ENCODE measurements at regions not wholly inside any gene's neighbourhood (a gene's known extent, or its start where the extent isn't known, plus 50 kb on each side); places are given as distances from the start of the nearest gene placed in this dataset.
A peak's percentile ranks its signal among the peaks of the same experiment; 100 is the strongest.

- no peak for DNase-seq (ENCODE audit: low read depth in 2 of 2)
Measured at GRCh38 chr17:33776903-33777302, 478.2 kb upstream of the CCL2 start.

GRCh38 chr17:33777674-33778073 lies 477.4 kb upstream of the CCL2 start:
- DNase-seq (ENCODE audit: low read depth in 2 of 2) = no peak

- DNase-seq (ENCODE audit: low read depth in 2 of 2) = no peak
Measured at GRCh38 chr17:33778505-33779233, 476.4 kb upstream of the CCL2 start.

GRCh38 chr17:33779234-33779591 lies 475.9 kb upstream of the CCL2 start:
- DNase-seq (ENCODE audit: low read depth in 2 of 2) = peak; percentile 12 to 19

GRCh38 chr17:33785281-33785680 lies 469.8 kb upstream of the CCL2 start:
- no peak for DNase-seq (ENCODE audit: low read depth in 2 of 2)

GRCh38 chr17:33786478-33786877 lies 468.6 kb upstream of the CCL2 start:
- DNase-seq (ENCODE audit: low read depth in 2 of 2) = no peak

- no peak for DNase-seq (ENCODE audit: low read depth in 2 of 2)
Measured at GRCh38 chr17:33789658-33790057, 465.4 kb upstream of the CCL2 start.

GRCh38 chr17:33797181-33797580 lies 457.9 kb upstream of the CCL2 start:
- no peak for DNase-seq (ENCODE audit: low read depth in 2 of 2)

GRCh38 chr17:33798308-33798707 lies 456.8 kb upstream of the CCL2 start:
- no peak for DNase-seq (ENCODE audit: low read depth in 2 of 2)

GRCh38 chr17:33802349-33803198 lies 452.5 kb upstream of the CCL2 start:
- no peak for DNase-seq (ENCODE audit: low read depth in 2 of 2)

- no peak for DNase-seq (ENCODE audit: low read depth in 2 of 2)
Measured at GRCh38 chr17:33803199-33803685, 451.8 kb upstream of the CCL2 start.

GRCh38 chr17:33803686-33804085 lies 451.4 kb upstream of the CCL2 start:
- DNase-seq (ENCODE audit: low read depth in 2 of 2) = no peak

GRCh38 chr17:33804401-33804800 lies 450.7 kb upstream of the CCL2 start:
- no peak for DNase-seq (ENCODE audit: low read depth in 2 of 2)

- DNase-seq (ENCODE audit: low read depth in 2 of 2) = no peak
Measured at GRCh38 chr17:33806631-33807030, 448.5 kb upstream of the CCL2 start.

- no peak for DNase-seq (ENCODE audit: low read depth in 2 of 2)
Measured at GRCh38 chr17:33809748-33810147, 445.3 kb upstream of the CCL2 start.

- no peak for DNase-seq (ENCODE audit: low read depth in 2 of 2)
Measured at GRCh38 chr17:33811004-33811760, 443.9 kb upstream of the CCL2 start.

GRCh38 chr17:33811984-33812577 lies 443.0 kb upstream of the CCL2 start:
- DNase-seq (ENCODE audit: low read depth in 2 of 2) = no peak

GRCh38 chr17:33814852-33815251 lies 440.2 kb upstream of the CCL2 start:
- DNase-seq (ENCODE audit: low read depth in 2 of 2) = no peak

GRCh38 chr17:33816036-33816435 lies 439.0 kb upstream of the CCL2 start:
- no peak for DNase-seq (ENCODE audit: low read depth in 2 of 2)

- DNase-seq (ENCODE audit: low read depth in 2 of 2) = no peak
Measured at GRCh38 chr17:33816842-33817617, 438.1 kb upstream of the CCL2 start.

- DNase-seq (ENCODE audit: low read depth in 2 of 2) = no peak
Measured at GRCh38 chr17:33819539-33819938, 435.5 kb upstream of the CCL2 start.

All from fibroblast of skin of left biceps (primary cell).